SK-N-SH treated with all-trans-retinoic acid at 6 μM for 48 hours (cell line): ENCODE measurements at regions not wholly inside any gene's neighbourhood (a gene's known extent, or its start where the extent isn't known, plus 50 kb on each side); places are given as distances from the start of the nearest gene placed in this dataset.

Experiments used
- ESRRG ChIP-seq: fragments of 250-450 bp; sonication (Bioruptor Pico); IDR thresholded peaks from 2 replicates; pipeline ENCODE4 v1.6.1; 2021; ENCODE audit warnings: mild to moderate bottlenecking
- PPARA ChIP-seq: fragments of 250-450 bp; sonication (Bioruptor Pico); IDR thresholded peaks from 2 replicates; pipeline ENCODE4 v1.5.0; 2020; ENCODE audit warnings: mild to moderate bottlenecking, borderline replicate concordance
- RARB ChIP-seq: fragments of 250-450 bp; sonication (Bioruptor Pico); IDR thresholded peaks from 2 replicates; pipeline ENCODE4 v1.8.0; 2021; ENCODE audit warnings: mild to moderate bottlenecking, moderate library complexity
- TOX ChIP-seq: fragments of 250-450 bp; sonication (Bioruptor Pico); IDR thresholded peaks from 2 replicates; pipeline ENCODE4 v1.8.0; 2021; ENCODE audit warnings: mild to moderate bottlenecking, moderate library complexity, borderline replicate concordance
- TSHZ2 ChIP-seq: fragments of 250-450 bp; sonication (Bioruptor Pico); IDR thresholded peaks from 2 replicates; pipeline ENCODE4 v1.5.0; 2020; ENCODE audit warnings: mild to moderate bottlenecking, moderate library complexity
- ZFP3 ChIP-seq: fragments of 250-450 bp; sonication (Bioruptor Pico); IDR thresholded peaks from 2 replicates; pipeline ENCODE4 v1.5.0; 2020; ENCODE audit warnings: mild to moderate bottlenecking, moderate library complexity
- ZNF70 ChIP-seq: fragments of 450-650 bp; formaldehyde crosslinking; IDR thresholded peaks from 2 replicates; pipeline ENCODE4 v1.5.0; 2020; ENCODE audit warnings: mild to moderate bottlenecking, moderate library complexity

- no peak for TF ChIP-seq ZNF70
- no peak for TF ChIP-seq RARB (CRISPR knock-in tag)
- no peak for TF ChIP-seq TOX (CRISPR knock-in tag)
- no peak for TF ChIP-seq TSHZ2 (CRISPR knock-in tag)
- TF ChIP-seq PPARA (CRISPR knock-in tag): no peak
- TF ChIP-seq ZFP3 (CRISPR knock-in tag): no peak
- no peak for TF ChIP-seq ESRRG (CRISPR knock-in tag)
Measured at GRCh38 chr10:128542659-128543058, 416.4 kb upstream of the MKI67 start.
